MCF 10A (cell line): ENCODE measurements at regions not wholly inside any gene's neighbourhood (a gene's known extent, or its start where the extent isn't known, plus 50 kb on each side); places are given as distances from the start of the nearest gene placed in this dataset.

Source experiments
- BruUV-seq: library from RNA; stranded (reverse); fragments of 400-500 nt; replicated peaks from 2 replicates; lab custom pipeline; 2021; lab: Mats Ljungman, UMichigan
- CTCF ChIA-PET: fragments of 300-600 bp; sonication (Branson Sonifier 250); formaldehyde crosslinking; extraction: SDS; loops from one replicate; lab custom pipeline; 2021; ENCODE audit warnings: antibody characterized with exemption, inconsistent platforms; lab: Yijun Ruan, JAX
- POLR2A ChIA-PET: fragments of 300-600, 350-650 bp; sonication (Branson Sonifier 250); formaldehyde crosslinking; extraction: SDS; loops from one replicate; lab custom pipeline; 2020; ENCODE audit warnings: antibody characterized with exemption, inconsistent platforms; lab: Yijun Ruan, JAX
- DNase-seq: peaks from one replicate; pipeline ENCODE4 v3.0.0-alpha.2; 2018; ENCODE audit not compliant: unreplicated experiment
- H3K27ac Mint-ChIP-seq: one replicate; pipeline ENCODE4 v1.8.0; 2022; ENCODE audit warnings: mild to moderate bottlenecking, low read depth, mixed read lengths; ENCODE audit not compliant: unreplicated experiment
- H3K27me3 Mint-ChIP-seq: one replicate; pipeline ENCODE4 v1.8.0; 2022; ENCODE audit warnings: mixed read lengths; ENCODE audit not compliant: insufficient read depth, unreplicated experiment
- H3K36me3 Mint-ChIP-seq: one replicate; pipeline ENCODE4 v1.8.0; 2022; ENCODE audit warnings: mild to moderate bottlenecking, moderate library complexity, mixed read lengths; ENCODE audit not compliant: insufficient read depth, unreplicated experiment
- H3K4me1 Mint-ChIP-seq: one replicate; pipeline ENCODE4 v1.8.0; 2022; ENCODE audit warnings: mixed read lengths; ENCODE audit not compliant: insufficient read depth, unreplicated experiment
- H3K4me3 Mint-ChIP-seq: one replicate; pipeline ENCODE4 v1.8.0; 2022; ENCODE audit warnings: mild to moderate bottlenecking, moderate library complexity, mixed read lengths; ENCODE audit not compliant: unreplicated experiment
- H3K9me3 Mint-ChIP-seq: one replicate; pipeline ENCODE4 v1.8.0; 2022; ENCODE audit warnings: mixed read lengths; ENCODE audit not compliant: unreplicated experiment
- CTCF ChIP-seq: fragments of 200-600 bp; IDR thresholded peaks from one replicate; pipeline ENCODE4 v1.8.0; 2022; ENCODE audit warnings: antibody characterized with exemption, mild to moderate bottlenecking; ENCODE audit not compliant: unreplicated experiment
- intact Hi-C: fragments of 100-400 bp; cut with micrococcal nuclease; formaldehyde crosslinking; loops from 2 replicates; pipeline ENCODE4 v1.14.1; 2022

- Mint-ChIP-seq H3K4me1 (peaks cover 12% of the 10 kb centered on the region), H3K27me3 (no peaks in the 10 kb centered on the region), H3K36me3 (no peaks in the 10 kb centered on the region), H3K27ac (no peak overlapping the region), H3K9me3 (no peaks in the 10 kb centered on the region), H3K4me3 (no peak overlapping the region)
- no peak for DNase-seq
- intact Hi-C loops = no loop called here
- BruUV-seq = no TSS peak
- CTCF ChIA-PET = interaction anchor here (0.7 to 4.9 kb wide), 6 partner anchors 10 to 509 kb away, joined by 3 to 52 read pairs (median 24); partner anchors contain the start of genes GALNT4 and POC1B
- TF ChIP-seq CTCF = no peak
- POLR2A ChIA-PET = no interaction called here
Observed at GRCh38 chr12:89020689-89021088, 331.6 kb downstream of the DUSP6 start.

GRCh38 chr12:89020121-89020480, 332.2 kb downstream of the DUSP6 start:
- Mint-ChIP-seq H3K9me3 (no peaks in the 10 kb centered on the region), H3K27me3 (no peaks in the 10 kb centered on the region), H3K4me1 (peaks cover 12% of the 10 kb centered on the region), H3K4me3 (no peak overlapping the region), H3K27ac (no peak overlapping the region), H3K36me3 (no peaks in the 10 kb centered on the region)
- no peak for TF ChIP-seq CTCF
- POLR2A ChIA-PET = interaction anchor here (1.5 kb wide), 1 partner anchor 504 kb away, joined by 4 read pairs; no protein-coding TSS in a partner anchor
- BruUV-seq = no TSS peak
- intact Hi-C loops = no loop called here
- no peak for DNase-seq
- CTCF ChIA-PET = interaction anchor here (0.6 to 4.9 kb wide), 19 partner anchors 10 to 1941 kb away, joined by 3 to 52 read pairs (median 6); partner anchors contain the start of genes GALNT4 and POC1B

- POLR2A ChIA-PET = interaction anchor here (1.5 kb wide), 1 partner anchor 504 kb away, joined by 4 read pairs; no protein-coding TSS in a partner anchor
- Mint-ChIP-seq H3K4me1 (peaks cover 12% of the 10 kb centered on the region), H3K9me3 (no peaks in the 10 kb centered on the region), H3K27ac (no peak overlapping the region), H3K4me3 (no peak overlapping the region), H3K27me3 (no peaks in the 10 kb centered on the region), H3K36me3 (no peaks in the 10 kb centered on the region)
- intact Hi-C loops = loop anchor here (1.0 kb wide), 5 partner anchors 32 to 510 kb away; partner anchors contain the start of gene DUSP6
- BruUV-seq = TSS peak; percentile 88
- TF ChIP-seq CTCF = peak; percentile 81
- CTCF ChIA-PET = interaction anchor here (0.5 to 4.9 kb wide), 39 partner anchors 9 to 1942 kb away, joined by 3 to 52 read pairs (median 4); partner anchors contain the start of genes GALNT4 and POC1B
- DNase-seq = peak; percentile 90
Observed at GRCh38 chr12:89019439-89020120, 332.7 kb downstream of the DUSP6 start.
